H1 (cell line): ENCODE measurements at regions not wholly inside any gene's neighbourhood (a gene's known extent, or its start where the extent isn't known, plus 50 kb on each side); places are given as distances from the start of the nearest gene placed in this dataset.

Experiments used
- CTCF ChIA-PET: fragments of 300-600 bp; sonication (Branson Sonifier 250); formaldehyde crosslinking; loops from one replicate; lab custom pipeline; 2021; ENCODE audit not compliant: partially characterized antibody; lab: Charles Lee
- POLR2A ChIA-PET: fragments of 300-600 bp; sonication (Branson Sonifier 250); formaldehyde crosslinking; loops from one replicate; lab custom pipeline; 2021; ENCODE audit warnings: inconsistent platforms; ENCODE audit not compliant: partially characterized antibody; lab: Charles Lee
- DNase-seq, 2 experiments: peaks; one replicate each; pipeline versions ENCODE4 v3.0.0 to v3.0.0-alpha.2; 2010 to 2022; ENCODE audit warnings: low spot score in 2 of 2, low read depth in 1 of 2, mixed read lengths in 1 of 2
- FAIRE-seq: peaks from 2 replicates; lab custom pipeline; 2011; peaks lifted over from hg19 to GRCh38; lab: Jason Lieb, UNC
- H2AFZ ChIP-seq: 2 replicates; pipeline ENCODE4 v1.8.1; 2012; ENCODE audit warnings: low read length, inconsistent platforms
- H2AK5ac ChIP-seq: 2 replicates; pipeline ENCODE4 v1.6.1; 2013; ENCODE audit warnings: low read depth, low read length
- H2BK120ac ChIP-seq: replicated peaks from 2 replicates; pipeline ENCODE3; 2013; ENCODE audit warnings: low read depth, low read length, inconsistent platforms
- H2BK12ac ChIP-seq: 2 replicates; pipeline ENCODE4 v1.6.1; 2013; ENCODE audit warnings: low read depth, low read length
- H2BK15ac ChIP-seq: 2 replicates; pipeline ENCODE4 v1.6.1; 2013; ENCODE audit warnings: low read length
- H2BK20ac ChIP-seq: 2 replicates; pipeline ENCODE4 v1.6.1; 2013; ENCODE audit warnings: low read length
- H2BK5ac ChIP-seq: 2 replicates; pipeline ENCODE4 v1.6.1; 2013; ENCODE audit warnings: low read depth, low read length
- H3K14ac ChIP-seq: 2 replicates; pipeline ENCODE4 v1.6.1; 2013; ENCODE audit warnings: inconsistent platforms; ENCODE audit not compliant: insufficient read length
- H3K18ac ChIP-seq: 2 replicates; pipeline ENCODE4 v1.6.1; 2013; ENCODE audit warnings: low read length; ENCODE audit errors: extremely low read depth
- H3K23ac ChIP-seq: 2 replicates; pipeline ENCODE4 v1.6.1; 2013; ENCODE audit warnings: inconsistent platforms; ENCODE audit not compliant: insufficient read length
- H3K23me2 ChIP-seq: 2 replicates; pipeline ENCODE4 v1.6.1; 2013; ENCODE audit warnings: low read depth, low read length
- H3K27ac ChIP-seq: 2 replicates; pipeline ENCODE4 v1.6.1; 2011; ENCODE audit warnings: low read depth, low read length, inconsistent platforms
- H3K27me3 ChIP-seq, 4 experiments: replicated peaks in 1 of 4; 1 replicate in 1 of 4; 2 replicates in 3 of 4; pipeline versions ENCODE4 v1.6.1 to v1.8.1; 2011 to 2013; ENCODE audit warnings: low read length in 3 of 4, mild to moderate bottlenecking in 3 of 4, inconsistent platforms in 2 of 4, mixed read lengths in 2 of 4, moderate library complexity in 1 of 4; ENCODE audit not compliant: control insufficient read depth in 3 of 4, insufficient read depth in 3 of 4; ENCODE audit errors: extremely low read depth in 1 of 4
- H3K36me3 ChIP-seq, 4 experiments: 2 replicates each; pipeline versions ENCODE4 v1.6.1 to v1.8.1; 2011 to 2013; ENCODE audit warnings: mild to moderate bottlenecking in 4 of 4, low read length in 3 of 4, moderate library complexity in 2 of 4, control low read depth in 1 of 4, inconsistent platforms in 1 of 4; ENCODE audit not compliant: insufficient read depth in 4 of 4, control insufficient read depth in 2 of 4
- H3K4ac ChIP-seq: replicated peaks from 2 replicates; pipeline ENCODE3; 2013; ENCODE audit warnings: low read length, low read depth, mixed read lengths, inconsistent platforms; ENCODE audit not compliant: insufficient read length
- H3K4me1 ChIP-seq, 4 experiments: replicated peaks in 1 of 4; 1 replicate in 1 of 4; 2 replicates in 3 of 4; pipeline versions ENCODE4 v1.6.1 to v1.8.1; 2011 to 2013; ENCODE audit warnings: low read length in 3 of 4, inconsistent platforms in 2 of 4, mixed read lengths in 1 of 4; ENCODE audit not compliant: insufficient read depth in 4 of 4, control insufficient read depth in 3 of 4
- H3K4me2 ChIP-seq, 2 experiments: 2 replicates each; pipeline versions ENCODE4 v1.6.1 to v1.8.1; 2011 to 2013; ENCODE audit warnings: low read depth in 2 of 2, low read length in 2 of 2, control low read depth in 1 of 2, inconsistent platforms in 1 of 2, mild to moderate bottlenecking in 1 of 2; ENCODE audit not compliant: insufficient read depth in 1 of 2
- H3K4me3 ChIP-seq, 4 experiments: fragments of 200-600, 300-600 bp in 1 of 4; sonication (generic), shearing (Covaris generic), sonication (Bioruptor Twin) in 1 of 4; 2 replicates each; pipeline versions ENCODE4 v1.5.1 to v1.8.1; 2011 to 2016; ENCODE audit warnings: low read length in 4 of 4, low read depth in 3 of 4, control low read depth in 2 of 4, inconsistent platforms in 2 of 4, mild to moderate bottlenecking in 2 of 4, mixed read lengths in 1 of 4, moderate library complexity in 1 of 4; ENCODE audit not compliant: insufficient read depth in 2 of 4; ENCODE audit errors: extremely low read depth in 1 of 4
- H3K56ac ChIP-seq: replicated peaks from 2 replicates; pipeline ENCODE3; 2013; ENCODE audit warnings: low read depth, mild to moderate bottlenecking, mixed read lengths, low read length, inconsistent platforms; ENCODE audit not compliant: insufficient read length
- H3K79me1 ChIP-seq: 2 replicates; pipeline ENCODE4 v1.6.1; 2013; ENCODE audit warnings: low read depth, low read length, control low read depth
- H3K79me2 ChIP-seq, 2 experiments: 2 replicates each; pipeline versions ENCODE4 v1.6.1 to v1.8.1; 2012 to 2013; ENCODE audit warnings: low read length in 2 of 2, mild to moderate bottlenecking in 2 of 2, inconsistent platforms in 1 of 2; ENCODE audit not compliant: insufficient read depth in 2 of 2, control insufficient read depth in 1 of 2
- H3K9ac ChIP-seq, 4 experiments: replicated peaks in 1 of 4; 1 replicate in 1 of 4; 2 replicates in 3 of 4; pipeline versions ENCODE4 v1.6.1 to v1.8.1; 2011 to 2013; ENCODE audit warnings: low read depth in 3 of 4, low read length in 3 of 4, control low read depth in 2 of 4, mild to moderate bottlenecking in 2 of 4, moderate library complexity in 2 of 4, inconsistent platforms in 1 of 4; ENCODE audit errors: extremely low read depth in 1 of 4
- H3K9me3 ChIP-seq, 2 experiments: 2 replicates each; pipeline versions ENCODE4 v1.6.1 to v1.8.1; 2012 to 2013; ENCODE audit warnings: mild to moderate bottlenecking in 2 of 2, moderate library complexity in 2 of 2, control low read depth in 1 of 2, inconsistent platforms in 1 of 2, low read depth in 1 of 2, low read length in 1 of 2, mixed read lengths in 1 of 2; ENCODE audit not compliant: insufficient read depth in 2 of 2
- H4K20me1 ChIP-seq, 2 experiments: replicated peaks in 1 of 2; 2 replicates each; pipeline versions ENCODE3 to v1.8.1; 2011 to 2013; ENCODE audit warnings: inconsistent platforms in 2 of 2, low read length in 2 of 2, mild to moderate bottlenecking in 1 of 2; ENCODE audit not compliant: insufficient read depth in 2 of 2, control insufficient read depth in 1 of 2
- H4K5ac ChIP-seq: 2 replicates; pipeline ENCODE4 v1.6.1; 2013; ENCODE audit warnings: low read length, low read depth, mixed read lengths, inconsistent platforms; ENCODE audit not compliant: insufficient read length
- H4K8ac ChIP-seq: 2 replicates; pipeline ENCODE4 v1.8.0; 2013; ENCODE audit warnings: mild to moderate bottlenecking, moderate library complexity, low read length, inconsistent platforms; ENCODE audit not compliant: insufficient read depth; ENCODE audit errors: extremely low read depth
- H4K91ac ChIP-seq: replicated peaks from 2 replicates; pipeline ENCODE3; 2013; ENCODE audit warnings: low read length, mixed read lengths, inconsistent platforms; ENCODE audit not compliant: insufficient read length
- SP4 ChIP-seq: IDR thresholded peaks from 2 replicates; pipeline ENCODE4 v1.6.1; 2012; ENCODE audit warnings: low read length, inconsistent platforms
- WGBS, 2 experiments: shearing (Covaris generic) in 1 of 2; methylation state at CpG; one replicate each; pipeline versions ENCODE4 v1.1.6 to v1.1.7; 2013 to 2015; ENCODE audit warnings: low lambda C conversion rate in 2 of 2, mixed read lengths in 2 of 2, inconsistent platforms in 1 of 2, low coverage in 1 of 2, missing lambda C conversion rate in 1 of 2; ENCODE audit not compliant: insufficient replicate concordance in 2 of 2, insufficient coverage in 1 of 2, insufficient read length in 1 of 2; ENCODE audit errors: extremely low coverage in 1 of 2, missing lambda C conversion rate in 1 of 2; 5-methylcytosine and 5-hydroxymethylcytosine counted together

GRCh38 chr17:34827008-34827407 is 134.3 kb downstream of the CCT6B start:
- no peak for FAIRE-seq
- H2BK12ac ChIP-seq: no peak overlapping the region; the same call in 1 of the 2 replicates
- no peak for TF ChIP-seq SP4

More at GRCh38 chr17:34827008-34827407, 134.3 kb downstream of the CCT6B start:
- no peak overlapping the region for H3K18ac ChIP-seq
- H3K4ac ChIP-seq: no peak overlapping the region
- H3K9me3 ChIP-seq: no peaks in the 10 kb centered on the region
- peaks cover 0 to 4% (median 1%) of the 10 kb centered on the region in 4 experiments; a peak in 4 of 7 replicates for H3K4me1 ChIP-seq
- no peak overlapping the region for H2BK20ac ChIP-seq
- H3K79me2 ChIP-seq: no peaks in the 10 kb centered on the region
- H4K20me1 ChIP-seq: no peaks in the 10 kb centered on the region
- H3K36me3 ChIP-seq: no peaks in the 10 kb centered on the region
- H3K27ac ChIP-seq: no peak overlapping the region
- no peak overlapping the region for H2BK120ac ChIP-seq
- no peak overlapping the region for H2AFZ ChIP-seq
- no peak overlapping the region for H3K9ac ChIP-seq
- H3K14ac ChIP-seq: no peak overlapping the region
- ChIA-PET POLR2A (no interaction called here), CTCF (interaction anchor here (0.6 to 1.9 kb wide), 12 partner anchors 13 to 251 kb away, joined by 3 to 7 read pairs (median 4); no protein-coding TSS in a partner anchor)
- WGBS, 2 experiments: 94% methylated on average over 3 of the region's 3 CpGs; no CpG with 5 or more reads in 1 of the 2 experiments
- DNase-seq: no peak
- no peak overlapping the region for H4K8ac ChIP-seq
- no peaks in the 10 kb centered on the region for H3K79me1 ChIP-seq
- H3K56ac ChIP-seq: no peak overlapping the region
- H2BK5ac ChIP-seq: no peak overlapping the region
- H2BK15ac ChIP-seq: no peak overlapping the region
- no peak overlapping the region for H3K4me2 ChIP-seq
- peaks cover 0 to 5% (median under 1%) of the 10 kb centered on the region in 4 experiments; a peak in 4 of 7 replicates for H3K27me3 ChIP-seq
- H3K4me3 ChIP-seq: no peak overlapping the region
- no peak overlapping the region for H4K5ac ChIP-seq
- H2AK5ac ChIP-seq: no peak overlapping the region
- no peak overlapping the region for H4K91ac ChIP-seq
- no peaks in the 10 kb centered on the region for H3K23me2 ChIP-seq
- no peak overlapping the region for H3K23ac ChIP-seq
